Activated T-helper 17 cell treated with anti-CD3 and anti-CD28 coated beads, Interleukin-2, amount 50 U/mL, for 72 hours (primary cell): ENCODE measurements at regions not wholly inside any gene's neighbourhood (a gene's known extent, or its start where the extent isn't known, plus 50 kb on each side); places are given as distances from the start of the nearest gene placed in this dataset.

Experiments
- ATAC-seq: fragments of 150-1000 bp; cut with Tn5 transposase; replicated peaks from 2 replicates; pipeline ENCODE4 v1.10.0; 2021; ENCODE audit warnings: mild to moderate bottlenecking, moderate library complexity
- H3K27ac Mint-ChIP-seq: one replicate; pipeline ENCODE4 v1.8.0; 2022; ENCODE audit warnings: mixed read lengths
- H3K27me3 Mint-ChIP-seq: one replicate; pipeline ENCODE4 v1.8.0; 2022; ENCODE audit warnings: mixed read lengths
- H3K36me3 Mint-ChIP-seq: one replicate; pipeline ENCODE4 v1.8.0; 2022; ENCODE audit warnings: low read depth, mild to moderate bottlenecking, mixed read lengths
- H3K4me1 Mint-ChIP-seq: one replicate; pipeline ENCODE4 v1.8.0; 2022; ENCODE audit warnings: mixed read lengths
- H3K4me3 Mint-ChIP-seq: one replicate; pipeline ENCODE4 v1.8.0; 2022; ENCODE audit warnings: mild to moderate bottlenecking, mixed read lengths
- H3K9me3 Mint-ChIP-seq: one replicate; pipeline ENCODE4 v1.8.0; 2022; ENCODE audit warnings: mixed read lengths

GRCh38 chr19:34835631-34836351 is 62.8 kb upstream of the ZNF599 start:
- Mint-ChIP-seq H3K4me3 (no peak overlapping the region), H3K9me3 (no peaks in the 10 kb centered on the region), H3K27me3 (no peaks in the 10 kb centered on the region), H3K36me3 (no peaks in the 10 kb centered on the region), H3K27ac (no peak overlapping the region), H3K4me1 (no peaks in the 10 kb centered on the region)
- ATAC-seq = no peak

- H3K9me3 Mint-ChIP-seq = no peaks in the 10 kb centered on the region
- no peaks in the 10 kb centered on the region for H3K27me3 Mint-ChIP-seq
- no peak overlapping the region for H3K27ac Mint-ChIP-seq
- no peaks in the 10 kb centered on the region for H3K4me1 Mint-ChIP-seq
- no peaks in the 10 kb centered on the region for H3K36me3 Mint-ChIP-seq
- no peak overlapping the region for H3K4me3 Mint-ChIP-seq
- ATAC-seq = no peak
Observed at GRCh38 chr19:34834472-34835061, 61.6 kb upstream of the ZNF599 start.

- no peaks in the 10 kb centered on the region for H3K36me3 Mint-ChIP-seq
- no peak overlapping the region for H3K27ac Mint-ChIP-seq
- H3K9me3 Mint-ChIP-seq = no peaks in the 10 kb centered on the region
- H3K27me3 Mint-ChIP-seq = no peaks in the 10 kb centered on the region
- ATAC-seq = no peak
- H3K4me1 Mint-ChIP-seq = no peaks in the 10 kb centered on the region
- H3K4me3 Mint-ChIP-seq = no peak overlapping the region
Observed at GRCh38 chr19:34832581-34833112, 59.6 kb upstream of the ZNF599 start.

GRCh38 chr19:34831714-34832113 is 58.7 kb upstream of the ZNF599 start:
- Mint-ChIP-seq H3K36me3 (no peaks in the 10 kb centered on the region), H3K27me3 (no peaks in the 10 kb centered on the region), H3K27ac (no peak overlapping the region), H3K4me3 (no peak overlapping the region), H3K4me1 (no peaks in the 10 kb centered on the region), H3K9me3 (no peaks in the 10 kb centered on the region)
- no peak for ATAC-seq

- no peak for ATAC-seq
- Mint-ChIP-seq H3K27me3 (no peaks in the 10 kb centered on the region), H3K4me3 (no peak overlapping the region), H3K9me3 (no peaks in the 10 kb centered on the region), H3K36me3 (no peaks in the 10 kb centered on the region), H3K4me1 (no peaks in the 10 kb centered on the region), H3K27ac (no peak overlapping the region)
Observed at GRCh38 chr19:34828156-34828555, 55.1 kb upstream of the ZNF599 start.

- H3K27me3 Mint-ChIP-seq = no peaks in the 10 kb centered on the region
- H3K36me3 Mint-ChIP-seq = no peaks in the 10 kb centered on the region
- no peak overlapping the region for H3K27ac Mint-ChIP-seq
- no peak overlapping the region for H3K4me3 Mint-ChIP-seq
- no peak for ATAC-seq
- H3K4me1 Mint-ChIP-seq = no peaks in the 10 kb centered on the region
- H3K9me3 Mint-ChIP-seq = no peaks in the 10 kb centered on the region
Observed at GRCh38 chr19:34825212-34825611, 52.2 kb upstream of the ZNF599 start.

GRCh38 chr19:34824686-34825085 is 51.7 kb upstream of the ZNF599 start:
- Mint-ChIP-seq H3K27me3 (no peaks in the 10 kb centered on the region), H3K36me3 (no peaks in the 10 kb centered on the region), H3K4me3 (no peak overlapping the region), H3K4me1 (no peaks in the 10 kb centered on the region), H3K9me3 (no peaks in the 10 kb centered on the region), H3K27ac (no peak overlapping the region)
- no peak for ATAC-seq
